Activated T-helper 1 cell treated with anti-CD3 and anti-CD28 coated beads, Interleukin-12 subunit alpha, Interleukin-12 subunit beta, Interleukin-2, Interleukin-4 antibody, amounts not matched to agents 30 ng/mL and 10 ng/mL and 1 ng/mL, durations not matched to agents 14 hours and 24 hours and 36 hours (primary cell): ENCODE measurements at regions not wholly inside any gene's neighbourhood (a gene's known extent, or its start where the extent isn't known, plus 50 kb on each side); places are given as distances from the start of the nearest gene placed in this dataset.

Source experiments
- DNase-seq: peaks from one replicate; pipeline ENCODE4 v3.0.0; 2021; ENCODE audit warnings: low spot score
- H3K27ac Mint-ChIP-seq: one replicate; pipeline ENCODE4 v1.8.0; 2021; ENCODE audit warnings: mild to moderate bottlenecking, mixed read lengths
- H3K27me3 Mint-ChIP-seq: one replicate; pipeline ENCODE4 v1.8.0; 2022; ENCODE audit warnings: mild to moderate bottlenecking, moderate library complexity, mixed read lengths; ENCODE audit not compliant: insufficient read depth
- H3K36me3 Mint-ChIP-seq: one replicate; pipeline ENCODE4 v1.8.0; 2021; ENCODE audit warnings: low read depth, mixed read lengths
- H3K4me1 Mint-ChIP-seq: one replicate; pipeline ENCODE4 v1.8.0; 2021; ENCODE audit warnings: low read depth, mixed read lengths
- H3K4me3 Mint-ChIP-seq: one replicate; pipeline ENCODE4 v1.8.0; 2021; ENCODE audit warnings: mild to moderate bottlenecking, moderate library complexity, mixed read lengths
- H3K9me3 Mint-ChIP-seq: one replicate; pipeline ENCODE4 v1.8.0; 2021; ENCODE audit warnings: mixed read lengths
- intact Hi-C: fragments of 100-400 bp; cut with micrococcal nuclease; formaldehyde crosslinking; loops from one replicate; pipeline ENCODE4 v1.15.1; 2024

- no peak for DNase-seq
- Mint-ChIP-seq H3K27ac (no peak overlapping the region), H3K9me3 (no peaks in the 10 kb centered on the region), H3K4me3 (no peak overlapping the region), H3K27me3 (peaks cover 11% of the 10 kb centered on the region), H3K36me3 (no peaks in the 10 kb centered on the region), H3K4me1 (no peaks in the 10 kb centered on the region)
- intact Hi-C loops, result no loop called here
Observed at GRCh38 chr3:59163953-59164352, 114.1 kb upstream of the CFAP20DC start.

- H3K4me1 Mint-ChIP-seq, result no peaks in the 10 kb centered on the region
- no peak for DNase-seq
- intact Hi-C loops, result no loop called here
- no peak overlapping the region for H3K4me3 Mint-ChIP-seq
- no peaks in the 10 kb centered on the region for H3K36me3 Mint-ChIP-seq
- no peaks in the 10 kb centered on the region for H3K9me3 Mint-ChIP-seq
- H3K27ac Mint-ChIP-seq, result no peak overlapping the region
- H3K27me3 Mint-ChIP-seq, result peaks cover 12% of the 10 kb centered on the region
Observed at GRCh38 chr3:59161048-59161447, 111.2 kb upstream of the CFAP20DC start.

GRCh38 chr3:59160133-59160746 is 110.4 kb upstream of the CFAP20DC start:
- no peak for DNase-seq
- intact Hi-C loops, result no loop called here
- no peaks in the 10 kb centered on the region for H3K4me1 Mint-ChIP-seq
- H3K27ac Mint-ChIP-seq, result no peak overlapping the region
- no peak overlapping the region for H3K4me3 Mint-ChIP-seq
- peaks cover 11% of the 10 kb centered on the region for H3K27me3 Mint-ChIP-seq
- no peaks in the 10 kb centered on the region for H3K36me3 Mint-ChIP-seq
- no peaks in the 10 kb centered on the region for H3K9me3 Mint-ChIP-seq

GRCh38 chr3:59153648-59154047 is 103.8 kb upstream of the CFAP20DC start:
- Mint-ChIP-seq H3K36me3 (no peaks in the 10 kb centered on the region), H3K4me1 (no peaks in the 10 kb centered on the region), H3K4me3 (no peak overlapping the region), H3K27me3 (peaks cover 4% of the 10 kb centered on the region), H3K9me3 (peaks cover 6% of the 10 kb centered on the region), H3K27ac (no peak overlapping the region)
- DNase-seq, result no peak
- intact Hi-C loops, result no loop called here

GRCh38 chr3:59152943-59153342 is 103.1 kb upstream of the CFAP20DC start:
- intact Hi-C loops, result no loop called here
- H3K4me1 Mint-ChIP-seq, result no peaks in the 10 kb centered on the region
- H3K9me3 Mint-ChIP-seq, result peaks cover 6% of the 10 kb centered on the region

GRCh38 chr3:59150039-59150438 is 100.2 kb upstream of the CFAP20DC start:
- no peaks in the 10 kb centered on the region for H3K4me1 Mint-ChIP-seq
- DNase-seq, result no peak
- intact Hi-C loops, result no loop called here
- H3K36me3 Mint-ChIP-seq, result no peaks in the 10 kb centered on the region
- H3K27ac Mint-ChIP-seq, result no peak overlapping the region
- peaks cover 2% of the 10 kb centered on the region for H3K27me3 Mint-ChIP-seq
- peaks cover 9% of the 10 kb centered on the region for H3K9me3 Mint-ChIP-seq
- no peak overlapping the region for H3K4me3 Mint-ChIP-seq

More at GRCh38 chr3:59152943-59153342, 103.1 kb upstream of the CFAP20DC start:
- no peak for DNase-seq
- Mint-ChIP-seq H3K27ac (no peak overlapping the region), H3K27me3 (peaks cover 2% of the 10 kb centered on the region), H3K4me3 (no peak overlapping the region), H3K36me3 (no peaks in the 10 kb centered on the region)

GRCh38 chr3:59149166-59149565 is 99.3 kb upstream of the CFAP20DC start:
- Mint-ChIP-seq H3K27ac (no peak overlapping the region), H3K9me3 (peaks cover 9% of the 10 kb centered on the region), H3K27me3 (peaks cover 2% of the 10 kb centered on the region), H3K4me3 (no peak overlapping the region), H3K36me3 (no peaks in the 10 kb centered on the region), H3K4me1 (no peaks in the 10 kb centered on the region)
- intact Hi-C loops, result no loop called here
- DNase-seq, result no peak

GRCh38 chr3:59143447-59143846 is 93.6 kb upstream of the CFAP20DC start:
- DNase-seq, result no peak
- H3K9me3 Mint-ChIP-seq, result peaks cover 3% of the 10 kb centered on the region
- H3K36me3 Mint-ChIP-seq, result no peaks in the 10 kb centered on the region
- no peak overlapping the region for H3K27ac Mint-ChIP-seq
- H3K27me3 Mint-ChIP-seq, result no peaks in the 10 kb centered on the region
- intact Hi-C loops, result no loop called here
- no peak overlapping the region for H3K4me3 Mint-ChIP-seq
- no peaks in the 10 kb centered on the region for H3K4me1 Mint-ChIP-seq

- DNase-seq, result no peak
- no peak overlapping the region for H3K4me3 Mint-ChIP-seq
- H3K9me3 Mint-ChIP-seq, result peaks cover 3% of the 10 kb centered on the region
- no peaks in the 10 kb centered on the region for H3K4me1 Mint-ChIP-seq
- no peaks in the 10 kb centered on the region for H3K36me3 Mint-ChIP-seq
- intact Hi-C loops, result no loop called here
- H3K27ac Mint-ChIP-seq, result no peak overlapping the region
- no peaks in the 10 kb centered on the region for H3K27me3 Mint-ChIP-seq
Observed at GRCh38 chr3:59142556-59142955, 92.7 kb upstream of the CFAP20DC start.

- H3K4me1 Mint-ChIP-seq, result no peaks in the 10 kb centered on the region
- no peak for DNase-seq
- intact Hi-C loops, result no loop called here
- H3K4me3 Mint-ChIP-seq, result no peak overlapping the region
- H3K27ac Mint-ChIP-seq, result no peak overlapping the region
- H3K36me3 Mint-ChIP-seq, result no peaks in the 10 kb centered on the region
- H3K27me3 Mint-ChIP-seq, result no peaks in the 10 kb centered on the region
- no peaks in the 10 kb centered on the region for H3K9me3 Mint-ChIP-seq
Observed at GRCh38 chr3:59138966-59139365, 89.1 kb upstream of the CFAP20DC start.

- intact Hi-C loops, result no loop called here
- H3K36me3 Mint-ChIP-seq, result no peaks in the 10 kb centered on the region
- no peaks in the 10 kb centered on the region for H3K27me3 Mint-ChIP-seq
- H3K27ac Mint-ChIP-seq, result no peak overlapping the region
- no peak overlapping the region for H3K4me3 Mint-ChIP-seq
- no peaks in the 10 kb centered on the region for H3K4me1 Mint-ChIP-seq
- no peaks in the 10 kb centered on the region for H3K9me3 Mint-ChIP-seq
- no peak for DNase-seq
Observed at GRCh38 chr3:59137415-59137814, 87.6 kb upstream of the CFAP20DC start.

- H3K36me3 Mint-ChIP-seq, result no peaks in the 10 kb centered on the region
- H3K27ac Mint-ChIP-seq, result no peak overlapping the region
- no peaks in the 10 kb centered on the region for H3K9me3 Mint-ChIP-seq
- H3K4me1 Mint-ChIP-seq, result no peaks in the 10 kb centered on the region
- no peak for DNase-seq
- no peaks in the 10 kb centered on the region for H3K27me3 Mint-ChIP-seq
- no peak overlapping the region for H3K4me3 Mint-ChIP-seq
- intact Hi-C loops, result no loop called here
Observed at GRCh38 chr3:59136081-59136480, 86.3 kb upstream of the CFAP20DC start.

GRCh38 chr3:59135096-59135495 is 85.3 kb upstream of the CFAP20DC start:
- H3K27me3 Mint-ChIP-seq, result no peaks in the 10 kb centered on the region
- no peak overlapping the region for H3K27ac Mint-ChIP-seq
- H3K4me1 Mint-ChIP-seq, result no peaks in the 10 kb centered on the region
- intact Hi-C loops, result no loop called here
- H3K36me3 Mint-ChIP-seq, result no peaks in the 10 kb centered on the region
- no peak for DNase-seq
- no peaks in the 10 kb centered on the region for H3K9me3 Mint-ChIP-seq
- no peak overlapping the region for H3K4me3 Mint-ChIP-seq

GRCh38 chr3:59133311-59133710 is 83.5 kb upstream of the CFAP20DC start:
- intact Hi-C loops, result no loop called here

More at GRCh38 chr3:59133311-59133710, 83.5 kb upstream of the CFAP20DC start:
- no peaks in the 10 kb centered on the region for H3K27me3 Mint-ChIP-seq
- H3K4me1 Mint-ChIP-seq, result no peaks in the 10 kb centered on the region
- no peak for DNase-seq
- no peak overlapping the region for H3K27ac Mint-ChIP-seq
- no peaks in the 10 kb centered on the region for H3K36me3 Mint-ChIP-seq
- no peak overlapping the region for H3K4me3 Mint-ChIP-seq
- H3K9me3 Mint-ChIP-seq, result no peaks in the 10 kb centered on the region
